H1 (cell line): ENCODE measurements at regions not wholly inside any gene's neighbourhood (a gene's known extent, or its start where the extent isn't known, plus 50 kb on each side); places are given as distances from the start of the nearest gene placed in this dataset.

Experiments
- CTCF ChIA-PET: fragments of 300-600 bp; sonication (Branson Sonifier 250); formaldehyde crosslinking; loops from one replicate; lab custom pipeline; 2021; ENCODE audit not compliant: partially characterized antibody; lab: Charles Lee
- POLR2A ChIA-PET: fragments of 300-600 bp; sonication (Branson Sonifier 250); formaldehyde crosslinking; loops from one replicate; lab custom pipeline; 2021; ENCODE audit warnings: inconsistent platforms; ENCODE audit not compliant: partially characterized antibody; lab: Charles Lee
- DNase-seq, 2 experiments: peaks; one replicate each; pipeline versions ENCODE4 v3.0.0 to v3.0.0-alpha.2; 2010 to 2022; ENCODE audit warnings: low spot score in 2 of 2, low read depth in 1 of 2, mixed read lengths in 1 of 2
- FAIRE-seq: peaks from 2 replicates; lab custom pipeline; 2011; peaks lifted over from hg19 to GRCh38; lab: Jason Lieb, UNC
- H2AFZ ChIP-seq: 2 replicates; pipeline ENCODE4 v1.8.1; 2012; ENCODE audit warnings: low read length, inconsistent platforms
- H2AK5ac ChIP-seq: 2 replicates; pipeline ENCODE4 v1.6.1; 2013; ENCODE audit warnings: low read depth, low read length
- H2BK120ac ChIP-seq: replicated peaks from 2 replicates; pipeline ENCODE3; 2013; ENCODE audit warnings: low read depth, low read length, inconsistent platforms
- H2BK12ac ChIP-seq: 2 replicates; pipeline ENCODE4 v1.6.1; 2013; ENCODE audit warnings: low read depth, low read length
- H2BK15ac ChIP-seq: 2 replicates; pipeline ENCODE4 v1.6.1; 2013; ENCODE audit warnings: low read length
- H2BK20ac ChIP-seq: 2 replicates; pipeline ENCODE4 v1.6.1; 2013; ENCODE audit warnings: low read length
- H2BK5ac ChIP-seq: 2 replicates; pipeline ENCODE4 v1.6.1; 2013; ENCODE audit warnings: low read depth, low read length
- H3K14ac ChIP-seq: 2 replicates; pipeline ENCODE4 v1.6.1; 2013; ENCODE audit warnings: inconsistent platforms; ENCODE audit not compliant: insufficient read length
- H3K18ac ChIP-seq: 2 replicates; pipeline ENCODE4 v1.6.1; 2013; ENCODE audit warnings: low read length; ENCODE audit errors: extremely low read depth
- H3K23ac ChIP-seq: 2 replicates; pipeline ENCODE4 v1.6.1; 2013; ENCODE audit warnings: inconsistent platforms; ENCODE audit not compliant: insufficient read length
- H3K23me2 ChIP-seq: 2 replicates; pipeline ENCODE4 v1.6.1; 2013; ENCODE audit warnings: low read depth, low read length
- H3K27ac ChIP-seq: 2 replicates; pipeline ENCODE4 v1.6.1; 2011; ENCODE audit warnings: low read depth, low read length, inconsistent platforms
- H3K27me3 ChIP-seq, 4 experiments: replicated peaks in 1 of 4; 1 replicate in 1 of 4; 2 replicates in 3 of 4; pipeline versions ENCODE4 v1.6.1 to v1.8.1; 2011 to 2013; ENCODE audit warnings: low read length in 3 of 4, mild to moderate bottlenecking in 3 of 4, inconsistent platforms in 2 of 4, mixed read lengths in 2 of 4, moderate library complexity in 1 of 4; ENCODE audit not compliant: control insufficient read depth in 3 of 4, insufficient read depth in 3 of 4; ENCODE audit errors: extremely low read depth in 1 of 4
- H3K36me3 ChIP-seq, 4 experiments: 2 replicates each; pipeline versions ENCODE4 v1.6.1 to v1.8.1; 2011 to 2013; ENCODE audit warnings: mild to moderate bottlenecking in 4 of 4, low read length in 3 of 4, moderate library complexity in 2 of 4, control low read depth in 1 of 4, inconsistent platforms in 1 of 4; ENCODE audit not compliant: insufficient read depth in 4 of 4, control insufficient read depth in 2 of 4
- H3K4ac ChIP-seq: replicated peaks from 2 replicates; pipeline ENCODE3; 2013; ENCODE audit warnings: low read length, low read depth, mixed read lengths, inconsistent platforms; ENCODE audit not compliant: insufficient read length
- H3K4me1 ChIP-seq, 4 experiments: replicated peaks in 1 of 4; 1 replicate in 1 of 4; 2 replicates in 3 of 4; pipeline versions ENCODE4 v1.6.1 to v1.8.1; 2011 to 2013; ENCODE audit warnings: low read length in 3 of 4, inconsistent platforms in 2 of 4, mixed read lengths in 1 of 4; ENCODE audit not compliant: insufficient read depth in 4 of 4, control insufficient read depth in 3 of 4
- H3K4me2 ChIP-seq, 2 experiments: 2 replicates each; pipeline versions ENCODE4 v1.6.1 to v1.8.1; 2011 to 2013; ENCODE audit warnings: low read depth in 2 of 2, low read length in 2 of 2, control low read depth in 1 of 2, inconsistent platforms in 1 of 2, mild to moderate bottlenecking in 1 of 2; ENCODE audit not compliant: insufficient read depth in 1 of 2
- H3K4me3 ChIP-seq, 4 experiments: fragments of 200-600, 300-600 bp in 1 of 4; sonication (generic), shearing (Covaris generic), sonication (Bioruptor Twin) in 1 of 4; 2 replicates each; pipeline versions ENCODE4 v1.5.1 to v1.8.1; 2011 to 2016; ENCODE audit warnings: low read length in 4 of 4, low read depth in 3 of 4, control low read depth in 2 of 4, inconsistent platforms in 2 of 4, mild to moderate bottlenecking in 2 of 4, mixed read lengths in 1 of 4, moderate library complexity in 1 of 4; ENCODE audit not compliant: insufficient read depth in 2 of 4; ENCODE audit errors: extremely low read depth in 1 of 4
- H3K56ac ChIP-seq: replicated peaks from 2 replicates; pipeline ENCODE3; 2013; ENCODE audit warnings: low read depth, mild to moderate bottlenecking, mixed read lengths, low read length, inconsistent platforms; ENCODE audit not compliant: insufficient read length
- H3K79me1 ChIP-seq: 2 replicates; pipeline ENCODE4 v1.6.1; 2013; ENCODE audit warnings: low read depth, low read length, control low read depth
- H3K79me2 ChIP-seq, 2 experiments: 2 replicates each; pipeline versions ENCODE4 v1.6.1 to v1.8.1; 2012 to 2013; ENCODE audit warnings: low read length in 2 of 2, mild to moderate bottlenecking in 2 of 2, inconsistent platforms in 1 of 2; ENCODE audit not compliant: insufficient read depth in 2 of 2, control insufficient read depth in 1 of 2
- H3K9ac ChIP-seq, 4 experiments: replicated peaks in 1 of 4; 1 replicate in 1 of 4; 2 replicates in 3 of 4; pipeline versions ENCODE4 v1.6.1 to v1.8.1; 2011 to 2013; ENCODE audit warnings: low read depth in 3 of 4, low read length in 3 of 4, control low read depth in 2 of 4, mild to moderate bottlenecking in 2 of 4, moderate library complexity in 2 of 4, inconsistent platforms in 1 of 4; ENCODE audit errors: extremely low read depth in 1 of 4
- H3K9me3 ChIP-seq, 2 experiments: 2 replicates each; pipeline versions ENCODE4 v1.6.1 to v1.8.1; 2012 to 2013; ENCODE audit warnings: mild to moderate bottlenecking in 2 of 2, moderate library complexity in 2 of 2, control low read depth in 1 of 2, inconsistent platforms in 1 of 2, low read depth in 1 of 2, low read length in 1 of 2, mixed read lengths in 1 of 2; ENCODE audit not compliant: insufficient read depth in 2 of 2
- H4K20me1 ChIP-seq, 2 experiments: replicated peaks in 1 of 2; 2 replicates each; pipeline versions ENCODE3 to v1.8.1; 2011 to 2013; ENCODE audit warnings: inconsistent platforms in 2 of 2, low read length in 2 of 2, mild to moderate bottlenecking in 1 of 2; ENCODE audit not compliant: insufficient read depth in 2 of 2, control insufficient read depth in 1 of 2
- H4K5ac ChIP-seq: 2 replicates; pipeline ENCODE4 v1.6.1; 2013; ENCODE audit warnings: low read length, low read depth, mixed read lengths, inconsistent platforms; ENCODE audit not compliant: insufficient read length
- H4K8ac ChIP-seq: 2 replicates; pipeline ENCODE4 v1.8.0; 2013; ENCODE audit warnings: mild to moderate bottlenecking, moderate library complexity, low read length, inconsistent platforms; ENCODE audit not compliant: insufficient read depth; ENCODE audit errors: extremely low read depth
- H4K91ac ChIP-seq: replicated peaks from 2 replicates; pipeline ENCODE3; 2013; ENCODE audit warnings: low read length, mixed read lengths, inconsistent platforms; ENCODE audit not compliant: insufficient read length
- CBX5 ChIP-seq: fragments of 300-800, 300-1000 bp; sonication (generic); IDR thresholded peaks from 2 replicates; pipeline ENCODE4 v1.7.1; 2016; ENCODE audit warnings: antibody characterized with exemption, low read length, low read depth
- EZH2 ChIP-seq: fragments of 200-600 bp; sonication (generic); IDR thresholded peaks from 2 replicates; pipeline ENCODE4 v1.7.1; 2012; ENCODE audit warnings: low read depth, mild to moderate bottlenecking, moderate library complexity, low read length, inconsistent platforms; ENCODE audit not compliant: severe bottlenecking
- PHF8 ChIP-seq: fragments of 200-600 bp; sonication (generic); conservative IDR thresholded peaks from 2 replicates; pipeline ENCODE4 v1.7.1; 2012; ENCODE audit warnings: low read depth, mild to moderate bottlenecking, inconsistent platforms, low read length, moderate library complexity
- SAP30 ChIP-seq: fragments of 300-600 bp; sonication (generic); IDR thresholded peaks from 2 replicates; pipeline ENCODE4 v1.7.1; 2012; ENCODE audit warnings: low read length, moderate library complexity, mild to moderate bottlenecking, inconsistent platforms; ENCODE audit not compliant: insufficient read depth, insufficient replicate concordance
- SRF ChIP-seq: IDR thresholded peaks from 2 replicates; pipeline ENCODE4 v1.6.1; 2011; ENCODE audit warnings: mild to moderate bottlenecking, low read depth, low read length, moderate library complexity
- TCF12 ChIP-seq: IDR thresholded peaks from 2 replicates; pipeline ENCODE4 v1.6.1; 2011; ENCODE audit warnings: low read depth, mild to moderate bottlenecking, low read length
- TEAD4 ChIP-seq: IDR thresholded peaks from 2 replicates; pipeline ENCODE4 v1.6.1; 2012; ENCODE audit warnings: low read depth, low read length, inconsistent platforms, mixed read lengths
- WGBS, 2 experiments: shearing (Covaris generic) in 1 of 2; methylation state at CpG; one replicate each; pipeline versions ENCODE4 v1.1.6 to v1.1.7; 2013 to 2015; ENCODE audit warnings: low lambda C conversion rate in 2 of 2, mixed read lengths in 2 of 2, inconsistent platforms in 1 of 2, low coverage in 1 of 2, missing lambda C conversion rate in 1 of 2; ENCODE audit not compliant: insufficient replicate concordance in 2 of 2, insufficient coverage in 1 of 2, insufficient read length in 1 of 2; ENCODE audit errors: extremely low coverage in 1 of 2, missing lambda C conversion rate in 1 of 2; 5-methylcytosine and 5-hydroxymethylcytosine counted together

GRCh38 chrY:8202837-8203236, 1134.4 kb upstream of the TSPY4 start:
- Histone ChIP-seq H3K18ac (no peak overlapping the region), H2BK12ac (no peak overlapping the region), H3K36me3 (no peaks in the 10 kb centered on the region), H3K14ac (no peak overlapping the region), H4K20me1 (no peaks in the 10 kb centered on the region), H3K9me3 (peaks cover 0 to 25% of the 10 kb centered on the region in 2 experiments; a peak in 2 of 4 replicates), H2BK15ac (no peak overlapping the region), H3K4me3 (no peak overlapping the region), H2BK20ac (no peak overlapping the region), H3K9ac (no peak overlapping the region), H3K79me2 (no peaks in the 10 kb centered on the region), H4K5ac (no peak overlapping the region), H2AFZ (no peak overlapping the region), H3K56ac (no peak overlapping the region), H3K27me3 (no peaks in the 10 kb centered on the region; a peak in 1 of 7 replicates), H3K4me2 (no peak overlapping the region), H3K23me2 (no peaks in the 10 kb centered on the region), H3K4me1 (no peaks in the 10 kb centered on the region), H2BK5ac (no peak overlapping the region), H2BK120ac (no peak overlapping the region), H3K23ac (no peak overlapping the region), H3K4ac (no peak overlapping the region)
- peak; percentile 39 to 58 for DNase-seq
- CTCF ChIA-PET: no interaction called here
- TF ChIP-seq TEAD4 (no peak), EZH2 (no peak), SAP30 (no peak), SRF (no peak), PHF8 (no peak), TCF12 (no peak), CBX5 (no peak)
- TF ChIP-seq, all 59 proteins: peak for 0
- H4K8ac ChIP-seq: no peak overlapping the region
- POLR2A ChIA-PET: no interaction called here
- H3K79me1 ChIP-seq: no peaks in the 10 kb centered on the region
- no peak overlapping the region for H2AK5ac ChIP-seq
- WGBS, 2 experiments: 55% methylated on average over 3 of the region's 3 CpGs; no CpG with 5 or more reads in 1 of the 2 experiments
- FAIRE-seq: no peak
- H4K91ac ChIP-seq: no peak overlapping the region
- H3K27ac ChIP-seq: no peak overlapping the region
